ENCODE measurements at regions not wholly inside any gene's neighbourhood (a gene's known extent, or its start where the extent isn't known, plus 50 kb on each side); places are given as distances from the start of the nearest gene placed in this dataset.

DNA sequence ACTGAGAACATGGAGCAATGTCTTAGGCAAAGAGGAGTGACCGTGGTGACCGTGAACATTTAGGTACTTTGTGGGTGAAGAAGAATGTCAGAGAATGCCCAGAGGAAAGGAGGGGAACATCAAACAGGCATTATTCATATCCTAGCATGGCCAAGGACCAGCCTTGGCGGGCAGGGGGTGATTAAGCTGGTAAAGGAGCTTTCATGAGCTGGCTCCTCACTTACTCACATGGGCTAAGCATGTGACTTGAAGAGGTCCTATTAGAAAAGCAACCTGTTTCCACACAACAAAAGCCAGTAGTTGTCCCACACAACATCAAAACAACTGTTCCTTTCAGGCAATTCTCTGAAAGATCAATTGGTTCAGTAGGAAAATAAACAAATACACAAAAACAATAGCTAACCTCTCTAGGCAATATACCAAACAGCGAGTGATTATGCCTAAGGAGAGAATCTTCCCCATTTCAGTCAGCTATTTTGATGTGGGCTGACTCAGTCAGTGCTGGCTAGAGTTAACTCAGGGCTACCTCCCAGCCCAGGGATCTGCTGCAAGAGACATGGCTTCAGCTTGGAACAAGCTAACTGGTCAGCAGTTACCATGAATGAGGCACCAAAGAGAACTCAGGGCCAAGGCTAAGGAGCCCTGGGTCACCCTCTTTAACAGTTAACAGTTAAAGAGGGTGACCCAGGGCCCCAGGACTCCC is 283.5 kb downstream of the ARHGAP12 start:
- DNase-seq (ENCODE audit: low read depth): peak; percentile 61

DNA sequence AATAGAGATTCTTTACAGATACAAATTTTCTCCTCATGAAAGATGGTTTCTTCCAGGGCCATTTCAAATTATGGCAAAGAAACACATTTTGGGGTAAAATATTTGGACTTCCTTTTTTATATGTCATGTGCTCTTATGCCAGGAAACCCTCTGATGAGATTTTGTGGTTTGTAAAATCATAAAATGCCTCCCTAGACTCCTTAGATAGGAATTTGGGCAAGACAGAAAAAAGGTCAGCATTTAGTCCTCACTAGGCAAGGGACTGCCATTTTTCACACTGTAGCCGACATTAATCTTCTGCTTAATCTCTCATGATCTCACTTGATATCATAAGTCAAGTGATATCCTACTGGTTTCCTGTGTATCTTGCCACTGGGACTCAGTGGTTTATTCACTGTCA is 286.4 kb downstream of the ARHGAP12 start:
- no peak for DNase-seq (ENCODE audit: low read depth)

DNA sequence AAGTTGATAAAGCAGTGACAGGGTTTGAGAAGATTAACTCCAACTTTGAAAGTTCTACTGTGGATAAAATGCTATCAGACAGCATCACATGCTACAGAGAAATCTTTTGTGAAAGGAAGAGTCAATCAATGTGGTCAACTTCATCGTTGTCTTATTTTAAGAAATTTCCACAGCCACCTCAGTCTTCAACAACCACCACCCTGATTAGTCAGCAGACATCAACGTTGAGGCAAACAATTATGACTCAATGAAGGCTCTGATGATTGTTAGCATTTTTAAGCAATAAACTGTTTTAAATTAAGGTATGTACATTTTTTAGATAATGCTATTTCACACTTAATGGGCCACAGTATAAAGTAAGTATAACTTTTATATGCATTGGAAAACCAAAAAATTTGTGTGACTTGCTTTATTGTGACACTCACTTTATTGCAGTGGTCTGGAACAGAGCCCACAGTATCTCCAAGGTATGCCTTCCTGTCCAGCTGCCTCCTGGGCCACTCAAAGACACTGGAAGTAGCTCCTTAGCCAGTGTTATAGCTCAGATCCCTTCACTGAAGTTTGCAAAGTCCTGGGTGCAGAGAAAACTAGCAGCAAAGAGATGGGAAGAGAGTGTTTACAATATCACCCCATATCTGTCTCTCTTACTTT is 293.1 kb downstream of the ARHGAP12 start:
- peak; percentile 39 for DNase-seq (ENCODE audit: low read depth)

DNA sequence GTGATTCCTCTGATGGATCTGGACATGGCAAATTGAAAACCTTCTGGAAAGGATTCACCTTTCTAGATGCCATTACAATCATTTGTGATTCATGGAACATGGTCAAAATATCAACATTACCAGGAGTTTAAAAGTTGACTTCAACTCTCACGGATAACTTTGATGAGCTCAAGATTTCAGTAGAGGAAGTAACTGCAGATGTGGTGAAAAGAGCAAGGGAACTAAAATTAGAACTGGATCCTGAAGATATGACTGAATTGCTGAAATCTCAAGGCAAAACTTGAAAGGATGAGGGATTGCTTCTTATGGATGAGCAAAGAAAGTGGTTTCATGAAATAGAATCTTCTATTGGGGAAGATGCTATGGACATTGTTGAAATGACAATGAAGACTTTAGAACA is 293.6 kb downstream of the ARHGAP12 start:
- DNase-seq (ENCODE audit: low read depth): no peak

DNA sequence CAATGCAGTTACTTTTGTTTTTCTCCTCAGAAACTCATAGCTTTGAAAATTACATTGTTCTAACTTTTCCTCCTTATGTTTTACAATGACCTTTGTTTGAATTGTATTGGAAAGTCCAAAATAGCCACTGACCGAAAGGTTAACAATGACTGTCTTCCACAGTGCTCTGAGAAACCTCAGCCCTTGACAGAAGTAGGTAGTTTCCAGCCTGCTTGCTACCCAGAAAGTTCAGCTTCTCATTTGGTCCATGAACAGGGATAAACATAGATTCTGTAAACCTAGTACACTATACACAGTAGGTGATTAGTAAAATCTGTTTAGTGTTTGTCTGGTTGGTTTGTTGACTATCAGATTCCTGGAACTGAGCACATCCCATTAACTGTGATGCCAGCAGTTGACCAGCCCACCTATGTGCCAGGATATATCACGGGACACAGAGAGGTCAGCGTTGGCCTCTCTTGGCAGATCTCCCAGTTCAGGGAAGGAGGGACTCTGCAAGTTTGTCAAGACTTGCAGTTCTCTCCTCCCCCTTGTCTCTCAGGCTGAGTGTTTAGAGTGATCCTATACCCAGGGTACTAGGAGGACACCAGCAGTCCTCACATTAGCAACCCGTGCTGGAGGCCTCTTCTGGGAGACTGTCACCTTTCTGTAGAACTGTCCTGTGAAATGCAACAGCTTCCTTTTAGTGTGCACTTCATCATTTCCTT is 297.6 kb downstream of the ARHGAP12 start:
- no peak for DNase-seq (ENCODE audit: low read depth)

DNA sequence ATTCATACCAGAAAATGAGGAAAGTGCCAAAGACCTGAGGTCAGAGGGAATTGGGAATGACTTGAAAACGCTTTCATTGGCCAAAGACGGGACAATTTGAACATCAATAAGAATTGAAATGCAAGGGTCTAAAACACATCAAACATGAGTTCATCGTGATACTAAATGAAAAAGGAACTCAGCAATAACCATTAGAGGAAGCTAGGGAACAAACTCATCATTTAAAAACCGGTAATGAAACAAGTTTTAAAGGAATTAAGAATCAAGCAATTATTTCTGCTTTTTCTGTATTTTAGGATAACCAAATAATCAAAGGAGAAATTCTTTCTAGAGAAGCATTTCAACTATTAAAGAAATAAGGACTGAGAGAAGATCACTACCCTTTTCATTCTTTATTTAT is 303.1 kb downstream of the ARHGAP12 start:
- no peak for DNase-seq (ENCODE audit: low read depth)

DNA sequence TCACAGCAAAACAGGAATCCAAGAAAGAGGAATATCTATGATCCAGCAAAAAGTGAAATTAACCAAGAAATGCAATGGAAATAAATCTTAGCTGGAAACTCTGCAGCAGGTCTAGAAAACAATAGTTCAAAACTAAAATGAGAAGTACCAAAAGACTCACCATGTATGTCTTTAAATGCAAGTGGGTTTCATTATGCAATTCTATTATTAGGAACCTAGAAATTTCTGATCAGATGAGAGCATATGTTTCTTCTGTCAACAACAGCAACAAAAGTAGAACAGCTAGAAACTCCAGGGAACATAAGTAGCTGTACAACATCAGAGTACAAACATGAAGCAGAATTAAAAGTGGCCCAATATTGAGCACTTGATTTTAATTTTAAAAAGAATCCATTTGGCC is 304.0 kb downstream of the ARHGAP12 start:
- DNase-seq (ENCODE audit: low read depth): no peak

DNA sequence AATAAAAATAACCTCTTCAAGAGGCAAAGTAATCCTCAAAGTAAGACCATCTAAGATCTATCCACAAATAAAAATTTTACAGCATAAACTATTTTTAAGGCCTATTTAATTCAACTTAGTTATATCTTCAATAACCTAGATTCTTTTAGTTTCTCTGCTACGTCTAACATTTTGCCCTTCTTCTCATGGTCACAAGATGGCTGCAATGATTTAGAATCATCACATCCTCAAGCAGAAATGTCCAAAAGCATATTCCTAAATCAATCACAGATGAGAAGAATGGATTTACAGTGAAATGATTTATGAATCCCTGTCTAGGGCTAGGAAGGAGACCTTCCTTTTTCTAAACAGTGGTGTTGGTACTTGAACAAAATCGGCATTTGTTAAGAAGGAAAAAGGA is 304.7 kb downstream of the ARHGAP12 start:
- no peak for DNase-seq (ENCODE audit: low read depth)

DNA sequence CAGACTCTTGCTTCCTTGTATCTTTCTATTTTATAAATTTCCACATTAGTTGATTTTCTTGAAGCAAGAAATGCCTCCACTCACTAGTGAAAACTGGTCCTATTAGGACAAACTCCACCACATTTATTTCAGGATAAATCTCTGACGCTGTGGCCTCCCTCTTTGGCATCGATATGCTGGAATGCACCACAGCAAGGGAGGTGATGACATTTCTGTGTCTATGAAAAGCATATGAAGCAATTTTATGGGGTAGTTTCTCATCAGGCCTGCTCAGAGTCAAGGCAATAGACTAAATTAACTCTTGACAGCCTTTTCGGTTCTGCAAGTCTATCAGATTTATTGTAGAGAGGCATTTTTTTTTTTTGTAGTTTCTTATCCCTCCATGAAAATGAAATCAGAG is 304.4 kb downstream of the ZEB1 start:
- no peak for DNase-seq (ENCODE audit: low read depth)

DNA sequence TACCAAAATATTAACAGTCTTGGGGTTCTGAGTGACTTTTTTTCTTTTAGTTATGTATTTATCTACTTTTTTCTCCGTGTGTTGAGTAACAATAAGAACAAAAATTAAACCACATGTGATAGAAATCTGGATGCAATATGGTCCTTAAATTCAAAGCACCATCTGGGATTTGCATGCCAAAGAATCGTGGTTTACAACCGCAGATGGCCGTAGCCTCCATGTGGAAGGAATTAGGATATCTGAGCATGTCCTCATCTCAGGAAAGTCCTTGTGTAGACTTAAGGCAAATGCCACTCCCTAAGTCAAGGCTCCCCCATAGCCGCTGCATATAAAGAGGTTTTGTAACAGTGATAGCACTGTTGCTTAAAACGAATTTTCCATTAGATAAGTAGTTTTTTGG is 304.0 kb downstream of the ZEB1 start:
- DNase-seq (ENCODE audit: low read depth): no peak

DNA sequence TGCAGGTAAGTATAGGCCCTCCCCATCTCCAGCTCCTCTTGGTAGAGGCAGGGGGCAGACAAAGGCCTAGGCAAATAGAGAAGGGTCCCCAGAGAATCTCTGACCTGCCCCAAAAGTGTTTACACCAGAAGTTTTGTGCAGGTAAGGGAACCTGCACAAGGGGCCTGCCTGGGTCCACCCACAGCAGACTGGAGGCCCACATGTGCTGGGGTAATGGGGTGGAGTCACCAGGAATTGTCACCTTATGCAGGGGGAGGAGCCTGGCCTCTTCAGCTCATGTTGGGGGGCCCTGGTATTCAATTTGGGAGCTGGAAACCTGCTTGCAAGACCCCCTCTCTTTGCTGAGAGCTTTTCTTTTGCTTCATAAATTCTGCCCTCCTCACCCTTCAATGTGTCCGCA is 302.7 kb downstream of the ZEB1 start:
- DNase-seq (ENCODE audit: low read depth): no peak

DNA sequence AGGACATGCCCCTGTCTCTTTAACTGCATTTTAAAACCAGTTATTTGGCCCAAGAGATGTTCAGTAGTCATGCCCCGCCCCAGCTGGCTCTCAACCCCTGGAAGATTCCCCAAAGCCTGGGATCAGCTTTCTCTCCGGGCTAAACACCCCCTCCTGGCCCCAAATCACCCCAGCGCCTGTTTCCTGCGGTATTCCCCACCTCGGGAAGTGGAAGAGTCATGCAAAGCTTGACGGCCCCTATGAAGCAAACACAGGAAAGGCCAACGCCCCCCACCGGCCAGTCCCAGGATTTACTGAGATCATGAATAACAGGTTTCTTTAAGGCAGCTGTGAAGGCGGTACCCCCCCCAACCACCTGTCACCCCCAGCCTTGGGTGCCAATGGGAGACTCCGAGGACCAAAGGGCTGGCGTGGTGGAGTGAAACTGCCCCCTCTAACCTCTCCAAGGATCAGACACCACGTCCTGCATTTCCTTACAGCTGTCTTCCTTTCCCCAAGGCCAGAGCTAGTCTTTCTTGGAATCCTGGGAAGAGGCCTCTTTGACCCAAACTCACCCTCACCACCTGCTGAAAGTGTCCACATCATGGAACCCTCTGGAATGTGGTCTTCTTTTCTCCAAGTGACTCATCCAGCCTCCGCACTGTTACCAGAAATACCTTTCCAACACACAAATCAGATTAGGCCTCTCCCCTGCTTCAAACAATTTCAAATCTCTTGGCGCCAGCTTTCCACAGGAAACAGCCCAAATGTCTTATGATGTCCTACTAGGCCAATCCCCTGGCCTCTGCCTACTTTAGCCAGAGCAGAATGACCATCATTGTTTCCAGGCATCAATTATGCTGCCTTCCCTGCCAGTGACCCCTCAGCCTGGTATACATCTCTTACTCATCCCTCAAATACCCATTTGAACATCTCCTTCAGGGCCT is 301.5 kb downstream of the ZEB1 start:
- DNase-seq (ENCODE audit: low read depth): peak; percentile 46

DNA sequence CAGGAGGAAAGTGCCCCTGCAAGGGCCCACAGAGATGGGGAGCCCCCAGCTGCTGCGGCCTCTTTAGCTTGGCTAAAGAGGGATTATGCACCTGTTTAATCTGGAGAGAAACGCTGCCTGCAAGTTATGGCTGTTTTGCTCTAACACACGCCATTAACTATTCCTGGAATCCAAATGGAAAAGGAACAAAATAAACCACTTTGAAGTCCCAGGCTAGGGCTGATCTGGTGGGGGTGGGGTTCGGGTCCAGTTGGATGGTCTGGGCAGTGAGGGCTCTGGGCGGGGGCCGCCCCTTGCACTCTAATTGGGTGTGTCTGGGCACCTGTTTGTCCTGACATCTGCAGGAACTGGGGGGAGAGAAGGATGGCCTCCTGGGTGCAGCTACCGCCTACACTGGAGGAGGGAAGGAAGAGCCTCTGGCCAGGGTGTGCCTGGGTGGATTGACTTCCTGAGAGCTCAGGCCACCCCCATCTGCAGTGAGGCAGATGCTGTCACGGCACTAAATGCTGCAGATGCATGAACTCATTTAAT is 300.6 kb downstream of the ZEB1 start:
- no peak for DNase-seq (ENCODE audit: low read depth)

DNA sequence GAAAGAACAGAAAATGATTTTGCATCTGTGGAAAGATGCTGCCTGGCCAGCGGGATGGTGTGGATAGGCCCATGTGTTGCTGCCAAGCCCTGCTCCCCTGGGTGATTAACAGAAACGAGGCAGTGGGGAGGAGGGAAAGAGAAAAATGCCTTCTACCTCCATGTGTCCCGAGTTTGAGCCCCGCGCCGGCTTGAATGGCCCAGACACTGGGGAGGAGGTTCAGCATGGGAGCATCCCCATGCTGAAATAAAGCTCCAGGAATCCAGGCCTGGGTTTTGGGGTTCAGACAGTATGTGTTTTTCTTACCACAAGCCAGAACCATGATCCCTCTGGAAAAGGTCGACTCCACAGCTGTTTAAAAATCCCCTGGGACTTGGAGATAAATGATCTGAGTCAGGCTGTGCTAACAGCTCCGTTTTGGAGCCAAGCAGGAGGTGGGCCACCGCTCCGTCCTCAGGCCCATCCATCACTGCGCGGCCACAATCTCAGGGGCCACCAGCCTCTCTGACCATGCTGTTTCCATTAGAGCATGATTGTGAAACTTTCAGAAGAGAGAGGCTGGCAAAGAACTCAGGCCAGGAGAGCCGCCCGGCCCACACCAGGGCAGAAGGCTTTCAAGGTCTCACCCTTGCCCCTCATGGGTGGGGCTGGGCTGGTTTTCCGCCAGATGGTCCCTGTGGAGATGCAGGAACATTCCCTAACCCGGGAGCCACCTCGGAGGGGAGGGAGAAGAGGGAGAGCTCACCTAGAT is 299.7 kb downstream of the ZEB1 start:
- no peak for DNase-seq (ENCODE audit: low read depth)

DNA sequence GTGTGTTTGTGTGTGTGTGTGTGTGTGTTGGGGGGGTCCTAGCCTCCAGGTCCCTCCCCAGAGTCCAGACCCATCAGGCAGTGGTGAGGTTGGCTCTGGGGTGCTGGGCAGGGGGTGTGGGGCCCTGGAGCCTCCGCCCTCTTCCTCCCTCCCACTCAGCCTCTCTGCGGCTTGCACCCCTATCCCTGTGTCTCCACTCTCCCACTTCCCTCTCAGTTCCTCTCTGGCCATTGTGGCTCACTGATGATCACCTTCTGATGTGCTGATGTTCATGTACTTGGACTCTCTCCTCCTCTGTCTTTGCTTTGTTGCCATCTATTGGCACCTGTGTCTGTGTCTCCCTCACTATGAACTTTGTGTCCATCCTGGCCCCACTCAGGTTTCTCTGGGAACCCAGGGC is 298.7 kb downstream of the ZEB1 start:
- no peak for DNase-seq (ENCODE audit: low read depth)

DNA sequence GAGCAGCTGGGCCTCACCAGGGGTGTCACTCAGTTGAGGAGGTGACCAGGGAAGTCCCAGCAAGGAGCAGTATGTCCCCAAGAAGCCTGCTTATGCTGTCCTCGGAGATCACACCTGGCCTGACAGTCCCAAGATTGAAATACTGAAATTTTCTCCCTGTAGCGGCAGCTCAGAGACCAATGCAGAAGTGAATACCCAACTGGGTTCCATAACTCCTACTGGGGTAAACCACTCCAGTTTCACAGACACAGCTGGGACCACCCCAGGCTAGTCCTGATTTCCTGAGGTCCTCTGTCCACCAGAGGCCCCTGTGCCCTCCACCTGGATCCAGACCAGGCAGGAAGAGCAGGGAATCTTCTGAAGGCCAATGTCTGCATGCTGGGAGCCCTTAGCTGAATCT is 298.1 kb downstream of the ZEB1 start:
- no peak for DNase-seq (ENCODE audit: low read depth)

DNA sequence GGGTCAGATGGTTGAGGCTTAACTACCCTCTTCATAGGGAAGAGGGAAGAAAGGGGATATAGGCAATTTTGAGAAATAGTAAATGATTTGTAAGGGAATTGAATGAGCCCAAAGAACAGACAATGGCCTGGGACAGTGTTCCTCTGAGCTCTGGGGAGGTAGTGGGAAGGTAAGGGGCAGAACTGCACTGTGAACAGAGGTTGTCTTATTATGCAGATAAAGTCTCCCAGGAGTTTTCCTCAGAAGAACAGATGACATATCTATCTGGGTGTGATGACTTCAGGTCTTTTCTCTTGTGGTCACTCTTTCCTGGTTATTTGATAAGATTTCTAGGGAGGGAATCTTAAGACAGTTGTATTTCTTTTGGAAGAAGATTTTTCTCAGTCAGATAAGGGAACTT is 296.1 kb downstream of the ZEB1 start:
- DNase-seq (ENCODE audit: low read depth): no peak

DNA sequence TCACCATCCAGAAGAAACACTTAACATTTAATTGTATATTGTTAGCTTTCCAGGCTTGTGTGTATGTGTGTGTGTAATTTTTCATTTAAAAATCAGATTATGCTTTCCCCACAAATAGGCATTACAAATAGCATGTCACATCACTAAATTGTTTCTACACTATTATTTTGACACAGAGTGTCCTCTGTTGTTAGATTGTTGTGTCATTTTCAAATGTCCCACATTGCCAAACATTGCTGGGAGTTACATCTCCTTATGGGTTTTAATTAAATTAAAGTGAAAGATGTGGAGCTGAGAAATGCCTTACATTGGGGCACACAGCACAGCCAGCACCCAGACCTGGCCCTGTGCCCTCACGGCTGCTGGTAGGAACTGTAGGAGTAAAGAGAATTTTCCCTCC is 295.6 kb downstream of the ZEB1 start:
- no peak for DNase-seq (ENCODE audit: low read depth)

DNA sequence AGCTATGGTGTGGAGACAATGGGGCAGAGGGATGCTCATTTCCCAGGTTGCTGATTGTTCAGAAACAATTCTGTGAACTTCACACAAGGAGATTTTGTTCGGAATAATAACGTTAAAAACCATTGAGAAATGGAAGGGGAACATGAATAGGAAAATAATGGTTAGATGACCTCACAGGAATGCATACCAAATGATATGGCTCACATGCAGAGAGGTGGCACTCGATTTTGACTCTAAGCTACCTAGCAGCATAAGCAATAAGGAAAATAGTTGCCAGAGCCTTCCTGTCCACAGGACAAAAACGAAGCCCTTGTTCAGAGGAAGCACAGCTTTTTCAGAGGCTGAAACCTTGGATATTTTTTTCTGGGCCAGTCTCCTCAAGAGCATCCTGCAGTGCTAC is 293.1 kb downstream of the ZEB1 start:
- DNase-seq (ENCODE audit: low read depth): no peak

DNA sequence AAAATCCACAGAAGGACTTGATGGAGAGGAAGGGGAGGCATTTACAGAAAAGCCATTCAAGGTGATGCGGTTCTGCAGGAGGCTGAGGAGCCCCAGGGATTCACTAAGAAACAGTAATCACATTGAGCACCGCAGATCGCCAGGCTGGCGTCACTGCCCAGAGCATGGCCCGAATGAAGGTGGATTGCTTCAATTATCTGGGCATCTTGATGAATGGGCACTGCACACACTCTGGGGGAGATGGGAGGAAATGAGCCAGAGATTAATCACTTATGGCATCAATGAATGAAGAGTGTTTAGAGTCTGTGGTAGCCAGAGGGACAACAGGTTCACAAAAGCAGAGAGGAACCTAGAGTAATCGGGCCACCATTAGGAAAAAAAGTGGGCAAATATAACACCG is 292.1 kb downstream of the ZEB1 start:
- peak; percentile 5 for DNase-seq (ENCODE audit: low read depth)

DNA sequence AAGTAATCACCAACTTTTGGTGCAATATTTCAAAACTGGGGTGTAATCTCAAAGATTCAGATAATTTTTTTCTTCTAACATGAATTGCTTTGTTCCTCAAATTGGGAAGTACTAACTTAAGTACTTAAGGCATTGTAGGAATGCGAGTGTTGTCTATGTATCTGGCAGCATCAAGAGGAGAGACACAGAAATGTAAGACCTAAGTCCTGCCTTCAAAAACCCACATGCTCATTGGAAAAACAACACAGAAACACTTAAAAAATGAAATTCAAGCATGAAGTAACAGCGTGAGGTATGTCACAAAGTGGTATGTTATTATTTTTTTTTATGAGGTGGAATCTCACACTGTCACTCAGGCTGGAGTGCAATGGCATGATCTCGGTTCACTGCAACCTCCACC is 288.5 kb downstream of the ZEB1 start:
- DNase-seq (ENCODE audit: low read depth): no peak
